ENCODE measurements at regions not wholly inside any gene's neighbourhood (a gene's known extent, or its start where the extent isn't known, plus 50 kb on each side); places are given as distances from the start of the nearest gene placed in this dataset.

DNA sequence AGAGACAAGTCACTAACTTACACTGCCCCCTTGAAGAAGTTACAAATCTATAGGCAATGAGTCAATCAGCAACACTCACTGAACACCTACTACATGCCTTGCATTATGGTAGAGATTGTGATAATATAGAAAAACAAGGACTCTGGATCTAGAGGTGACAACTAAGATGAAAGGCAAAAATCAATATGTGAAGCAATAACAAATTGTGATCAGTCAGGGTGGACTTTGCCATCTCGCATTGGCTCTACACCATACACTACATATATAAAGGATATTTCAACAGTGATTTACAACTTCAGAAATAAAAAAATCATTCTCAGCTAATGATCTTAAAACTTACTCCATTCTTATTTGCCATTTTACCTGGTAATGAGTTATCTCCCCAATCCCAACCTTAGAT lies 210.7 kb upstream of the CD96 start (continued):
- TF ChIP-seq, protein P1, sequence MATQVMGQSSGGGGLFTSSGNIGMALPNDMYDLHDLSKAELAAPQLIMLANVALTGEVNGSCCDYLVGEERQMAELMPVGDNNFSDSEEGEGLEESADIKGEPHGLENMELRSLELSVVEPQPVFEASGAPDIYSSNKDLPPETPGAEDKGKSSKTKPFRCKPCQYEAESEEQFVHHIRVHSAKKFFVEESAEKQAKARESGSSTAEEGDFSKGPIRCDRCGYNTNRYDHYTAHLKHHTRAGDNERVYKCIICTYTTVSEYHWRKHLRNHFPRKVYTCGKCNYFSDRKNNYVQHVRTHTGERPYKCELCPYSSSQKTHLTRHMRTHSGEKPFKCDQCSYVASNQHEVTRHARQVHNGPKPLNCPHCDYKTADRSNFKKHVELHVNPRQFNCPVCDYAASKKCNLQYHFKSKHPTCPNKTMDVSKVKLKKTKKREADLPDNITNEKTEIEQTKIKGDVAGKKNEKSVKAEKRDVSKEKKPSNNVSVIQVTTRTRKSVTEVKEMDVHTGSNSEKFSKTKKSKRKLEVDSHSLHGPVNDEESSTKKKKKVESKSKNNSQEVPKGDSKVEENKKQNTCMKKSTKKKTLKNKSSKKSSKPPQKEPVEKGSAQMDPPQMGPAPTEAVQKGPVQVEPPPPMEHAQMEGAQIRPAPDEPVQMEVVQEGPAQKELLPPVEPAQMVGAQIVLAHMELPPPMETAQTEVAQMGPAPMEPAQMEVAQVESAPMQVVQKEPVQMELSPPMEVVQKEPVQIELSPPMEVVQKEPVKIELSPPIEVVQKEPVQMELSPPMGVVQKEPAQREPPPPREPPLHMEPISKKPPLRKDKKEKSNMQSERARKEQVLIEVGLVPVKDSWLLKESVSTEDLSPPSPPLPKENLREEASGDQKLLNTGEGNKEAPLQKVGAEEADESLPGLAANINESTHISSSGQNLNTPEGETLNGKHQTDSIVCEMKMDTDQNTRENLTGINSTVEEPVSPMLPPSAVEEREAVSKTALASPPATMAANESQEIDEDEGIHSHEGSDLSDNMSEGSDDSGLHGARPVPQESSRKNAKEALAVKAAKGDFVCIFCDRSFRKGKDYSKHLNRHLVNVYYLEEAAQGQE (IDR thresholded peaks at IDR 0.05; ENCODE audit: unreplicated experiment): no peak
- TF ChIP-seq ZNF114 (CRISPR knock-in tag; IDR thresholded peaks at IDR 0.05): no peak
- TF ChIP-seq, protein P2, sequence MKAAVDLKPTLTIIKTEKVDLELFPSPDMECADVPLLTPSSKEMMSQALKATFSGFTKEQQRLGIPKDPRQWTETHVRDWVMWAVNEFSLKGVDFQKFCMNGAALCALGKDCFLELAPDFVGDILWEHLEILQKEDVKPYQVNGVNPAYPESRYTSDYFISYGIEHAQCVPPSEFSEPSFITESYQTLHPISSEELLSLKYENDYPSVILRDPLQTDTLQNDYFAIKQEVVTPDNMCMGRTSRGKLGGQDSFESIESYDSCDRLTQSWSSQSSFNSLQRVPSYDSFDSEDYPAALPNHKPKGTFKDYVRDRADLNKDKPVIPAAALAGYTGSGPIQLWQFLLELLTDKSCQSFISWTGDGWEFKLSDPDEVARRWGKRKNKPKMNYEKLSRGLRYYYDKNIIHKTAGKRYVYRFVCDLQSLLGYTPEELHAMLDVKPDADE (IDR thresholded peaks at IDR 0.05): no peak
- TF ChIP-seq EZH2 (IDR thresholded peaks at IDR 0.05; ENCODE audit: low read depth, unreplicated experiment): no peak
- no peak for TF ChIP-seq STAT1 (IDR thresholded peaks at IDR 0.05; ENCODE audit: unreplicated experiment)
- TF ChIP-seq, protein P3, sequence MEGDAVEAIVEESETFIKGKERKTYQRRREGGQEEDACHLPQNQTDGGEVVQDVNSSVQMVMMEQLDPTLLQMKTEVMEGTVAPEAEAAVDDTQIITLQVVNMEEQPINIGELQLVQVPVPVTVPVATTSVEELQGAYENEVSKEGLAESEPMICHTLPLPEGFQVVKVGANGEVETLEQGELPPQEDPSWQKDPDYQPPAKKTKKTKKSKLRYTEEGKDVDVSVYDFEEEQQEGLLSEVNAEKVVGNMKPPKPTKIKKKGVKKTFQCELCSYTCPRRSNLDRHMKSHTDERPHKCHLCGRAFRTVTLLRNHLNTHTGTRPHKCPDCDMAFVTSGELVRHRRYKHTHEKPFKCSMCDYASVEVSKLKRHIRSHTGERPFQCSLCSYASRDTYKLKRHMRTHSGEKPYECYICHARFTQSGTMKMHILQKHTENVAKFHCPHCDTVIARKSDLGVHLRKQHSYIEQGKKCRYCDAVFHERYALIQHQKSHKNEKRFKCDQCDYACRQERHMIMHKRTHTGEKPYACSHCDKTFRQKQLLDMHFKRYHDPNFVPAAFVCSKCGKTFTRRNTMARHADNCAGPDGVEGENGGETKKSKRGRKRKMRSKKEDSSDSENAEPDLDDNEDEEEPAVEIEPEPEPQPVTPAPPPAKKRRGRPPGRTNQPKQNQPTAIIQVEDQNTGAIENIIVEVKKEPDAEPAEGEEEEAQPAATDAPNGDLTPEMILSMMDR (conservative IDR thresholded peaks at IDR 0.05; ENCODE audit: low read depth in 2 of 2): no peak
- TF ChIP-seq POLR2AphosphoS5 (IDR thresholded peaks at IDR 0.05; ENCODE audit: low read depth): no peak
- no peak for TF ChIP-seq EZH2phosphoT487 (IDR thresholded peaks at IDR 0.05; ENCODE audit: unreplicated experiment)

DNA sequence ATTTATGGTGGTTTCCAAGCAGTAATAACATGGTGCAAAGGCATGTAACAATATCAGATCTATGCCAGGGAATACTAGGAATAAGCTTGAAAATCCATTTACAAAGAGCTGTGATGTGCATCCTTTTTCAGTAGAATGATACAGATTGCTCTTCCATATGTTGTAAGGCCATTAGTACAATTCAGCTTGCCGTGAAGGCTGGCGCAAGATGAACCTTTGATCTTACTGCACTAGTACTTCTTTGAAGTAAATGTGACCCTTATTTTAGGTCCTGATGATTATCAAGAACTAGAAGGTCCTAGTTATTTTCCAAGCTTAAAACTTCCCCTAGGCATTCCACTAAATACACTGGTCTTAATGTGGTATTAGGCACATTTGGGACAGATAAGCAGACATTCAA lies 210.1 kb upstream of the CD96 start:
- H3K27me3 ChIP-seq (ENCODE audit: insufficient read depth): no peaks in the 10 kb centered on the region; the same call in 1 of the 2 replicates
- no peaks in the 10 kb centered on the region for H3K36me3 ChIP-seq (ENCODE audit: insufficient read depth)
- H3K4me2 ChIP-seq: no peak overlapping the region
- H3K4me3 ChIP-seq: no peak overlapping the region
- H3F3A ChIP-seq (replicated peaks; ENCODE audit: low read depth): no peaks in the 10 kb centered on the region
- H3K79me2 ChIP-seq (replicated peaks; ENCODE audit: insufficient read depth): no peaks in the 10 kb centered on the region
- no peaks in the 10 kb centered on the region for H4K20me1 ChIP-seq (replicated peaks; ENCODE audit: insufficient read depth)
- no peak for ATAC-seq
- peaks cover 13% of the 10 kb centered on the region for H3K4me1 ChIP-seq (ENCODE audit: insufficient read depth)
- no peaks in the 10 kb centered on the region for H3K27me3 Mint-ChIP-seq (ENCODE audit: insufficient read depth, low read depth, poor library complexity)
- H3K27ac ChIP-seq (ENCODE audit: low read depth): no peak overlapping the region
- no peaks in the 10 kb centered on the region for H3K36me3 Mint-ChIP-seq (ENCODE audit: low read depth)
- H3K27ac Mint-ChIP-seq: no peak overlapping the region
- H2AFZ ChIP-seq: no peak overlapping the region
- no peaks in the 10 kb centered on the region for H3K9me2 ChIP-seq (ENCODE audit: insufficient read depth)
- DNase-seq (ENCODE audit: low spot score): no peak
- H3K4me1 Mint-ChIP-seq: peaks cover 13% of the 10 kb centered on the region
- H3K4me3 Mint-ChIP-seq: no peak overlapping the region
- no peaks in the 10 kb centered on the region for H3K9me3 Mint-ChIP-seq
- TF ChIP-seq JUNB (IDR thresholded peaks at IDR 0.05; ENCODE audit: unreplicated experiment) (no peak), EZH2 (IDR thresholded peaks at IDR 0.05; ENCODE audit: low read depth, unreplicated experiment) (no peak), CREB1 (CRISPR knock-in tag; IDR thresholded peaks at IDR 0.05; ENCODE audit: low read depth) (no peak), ZNF331 (CRISPR knock-in tag; IDR thresholded peaks at IDR 0.05; ENCODE audit: low read depth) (no peak), EZH2phosphoT487 (IDR thresholded peaks at IDR 0.05; ENCODE audit: unreplicated experiment) (no peak), POLR2AphosphoS5 (IDR thresholded peaks at IDR 0.05; ENCODE audit: low read depth) (no peak), ZNF114 (CRISPR knock-in tag; IDR thresholded peaks at IDR 0.05) (no peak), NANOG (IDR thresholded peaks at IDR 0.05; ENCODE audit: borderline replicate concordance) (no peak)
- TF ChIP-seq, protein P1 (IDR thresholded peaks at IDR 0.05; ENCODE audit: unreplicated experiment): no peak
- TF ChIP-seq, protein P2 (IDR thresholded peaks at IDR 0.05): no peak
- TF ChIP-seq, protein P3 (conservative IDR thresholded peaks at IDR 0.05; ENCODE audit: low read depth in 2 of 2): no peak
